AG04450 (cell line): ENCODE measurements at regions not wholly inside any gene's neighbourhood (a gene's known extent, or its start where the extent isn't known, plus 50 kb on each side); places are given as distances from the start of the nearest gene placed in this dataset.
"Not testable (repeated sequence)": the region's sequence is repeated elsewhere in the genome, so short reads cannot be mapped to it uniquely, and the experiment has no call there.

Source experiments
- CTCF ChIA-PET: fragments of 300-600, 350-600 bp; formaldehyde crosslinking; extraction: SDS; loops from one replicate; lab custom pipeline; 2022; ENCODE audit warnings: antibody characterized with exemption, inconsistent platforms; lab: Charles Lee
- POLR2A ChIA-PET: fragments of 350-600 bp; formaldehyde crosslinking; extraction: SDS; loops from one replicate; lab custom pipeline; 2021; ENCODE audit warnings: antibody characterized with exemption, inconsistent platforms; lab: Yijun Ruan, JAX
- DNase-seq: peaks from one replicate; pipeline ENCODE4 v3.0.0-alpha.2; 2011; ENCODE audit warnings: low read depth, low spot score
- H3K27ac ChIP-seq: one replicate; pipeline ENCODE4 v1.5.1; 2012; ENCODE audit warnings: low read depth, low read length, control low read depth
- H3K27me3 ChIP-seq: one replicate; pipeline ENCODE4 v1.6.0; 2012; ENCODE audit warnings: low read length; ENCODE audit not compliant: control insufficient read depth, insufficient read depth
- H3K4me3 ChIP-seq: 2 replicates; pipeline ENCODE4 v1.5.1; 2011; ENCODE audit warnings: mild to moderate bottlenecking, low read depth, low read length, control low read depth
- H3K9me3 ChIP-seq: 2 replicates; pipeline ENCODE4 v1.5.1; 2012; ENCODE audit warnings: low read length; ENCODE audit not compliant: control insufficient read depth, insufficient read depth
- CTCF ChIP-seq: IDR thresholded peaks from 2 replicates; pipeline ENCODE4 v1.5.1; 2011; ENCODE audit warnings: low read depth, low read length, control low read depth, inconsistent platforms

- H3K4me3 ChIP-seq = no peak overlapping the region
- ChIA-PET CTCF (no interaction called here), POLR2A (interaction anchor here (0.7 kb wide), 1 partner anchor 854 kb away, joined by 3 read pairs; no protein-coding TSS in a partner anchor)
- no peak for DNase-seq
- H3K9me3 ChIP-seq = no peaks in the 10 kb centered on the region
- TF ChIP-seq CTCF = no peak
- no peaks in the 10 kb centered on the region for H3K27me3 ChIP-seq
- no peak overlapping the region for H3K27ac ChIP-seq
Observed at GRCh38 chr6:113065611-113066010, 718.5 kb downstream of the RFPL4B start.

GRCh38 chr6:113067612-113068275 is 720.6 kb downstream of the RFPL4B start:
- CTCF ChIA-PET = no interaction called here

GRCh38 chr6:113068570-113068969 is 721.4 kb downstream of the RFPL4B start:
- no peak for TF ChIP-seq CTCF
- Histone ChIP-seq H3K9me3 (0 out of 2 replicates have a peak, but pooled peaks cover 2% of the 10 kb centered on the region), H3K27ac (no peak overlapping the region), H3K27me3 (no peaks in the 10 kb centered on the region), H3K4me3 (no peak overlapping the region)
- no peak for DNase-seq
- ChIA-PET CTCF (interaction anchor here (0.5 kb wide), 1 partner anchor 57 kb away, joined by 3 read pairs; no protein-coding TSS in a partner anchor), POLR2A (no interaction called here)

More at GRCh38 chr6:113067612-113068275, 720.6 kb downstream of the RFPL4B start:
- TF ChIP-seq CTCF = no peak
- no peak for DNase-seq
- H3K27ac ChIP-seq = no peak overlapping the region
- no peak overlapping the region for H3K4me3 ChIP-seq
- POLR2A ChIA-PET = no interaction called here
- H3K9me3 ChIP-seq = 0 out of 2 replicates have a peak, but pooled peaks cover 2% of the 10 kb centered on the region
- H3K27me3 ChIP-seq = no peaks in the 10 kb centered on the region

- DNase-seq, H3K27me3 ChIP-seq, POLR2A ChIA-PET, H3K4me3 ChIP-seq, H3K9me3 ChIP-seq, CTCF ChIA-PET, H3K27ac ChIP-seq: not testable (repeated sequence)
Observed at GRCh38 chr6:113070681-113071080, 723.6 kb downstream of the RFPL4B start.

- H3K4me3 ChIP-seq = no peak overlapping the region
- no peak overlapping the region for H3K27ac ChIP-seq
- no peaks in the 10 kb centered on the region for H3K27me3 ChIP-seq
- POLR2A ChIA-PET = no interaction called here
- TF ChIP-seq CTCF = no peak
- DNase-seq = no peak
- 0 out of 2 replicates have a peak, but pooled peaks cover 2% of the 10 kb centered on the region for H3K9me3 ChIP-seq
- CTCF ChIA-PET = no interaction called here
Observed at GRCh38 chr6:113073611-113074191, 726.6 kb downstream of the RFPL4B start.
